MCF 10A (cell line): ENCODE measurements at regions not wholly inside any gene's neighbourhood (a gene's known extent, or its start where the extent isn't known, plus 50 kb on each side); places are given as distances from the start of the nearest gene placed in this dataset.

ENCODE experiments used
- BruUV-seq: library from RNA; stranded (reverse); fragments of 400-500 nt; replicated peaks from 2 replicates; lab custom pipeline; 2021; lab: Mats Ljungman, UMichigan
- CTCF ChIA-PET: fragments of 300-600 bp; sonication (Branson Sonifier 250); formaldehyde crosslinking; extraction: SDS; loops from one replicate; lab custom pipeline; 2021; ENCODE audit warnings: antibody characterized with exemption, inconsistent platforms; lab: Yijun Ruan, JAX
- POLR2A ChIA-PET: fragments of 300-600, 350-650 bp; sonication (Branson Sonifier 250); formaldehyde crosslinking; extraction: SDS; loops from one replicate; lab custom pipeline; 2020; ENCODE audit warnings: antibody characterized with exemption, inconsistent platforms; lab: Yijun Ruan, JAX
- DNase-seq: peaks from one replicate; pipeline ENCODE4 v3.0.0-alpha.2; 2018; ENCODE audit not compliant: unreplicated experiment
- H3K27ac Mint-ChIP-seq: one replicate; pipeline ENCODE4 v1.8.0; 2022; ENCODE audit warnings: mild to moderate bottlenecking, low read depth, mixed read lengths; ENCODE audit not compliant: unreplicated experiment
- H3K27me3 Mint-ChIP-seq: one replicate; pipeline ENCODE4 v1.8.0; 2022; ENCODE audit warnings: mixed read lengths; ENCODE audit not compliant: insufficient read depth, unreplicated experiment
- H3K36me3 Mint-ChIP-seq: one replicate; pipeline ENCODE4 v1.8.0; 2022; ENCODE audit warnings: mild to moderate bottlenecking, moderate library complexity, mixed read lengths; ENCODE audit not compliant: insufficient read depth, unreplicated experiment
- H3K4me1 Mint-ChIP-seq: one replicate; pipeline ENCODE4 v1.8.0; 2022; ENCODE audit warnings: mixed read lengths; ENCODE audit not compliant: insufficient read depth, unreplicated experiment
- H3K4me3 Mint-ChIP-seq: one replicate; pipeline ENCODE4 v1.8.0; 2022; ENCODE audit warnings: mild to moderate bottlenecking, moderate library complexity, mixed read lengths; ENCODE audit not compliant: unreplicated experiment
- H3K9me3 Mint-ChIP-seq: one replicate; pipeline ENCODE4 v1.8.0; 2022; ENCODE audit warnings: mixed read lengths; ENCODE audit not compliant: unreplicated experiment
- CTCF ChIP-seq: fragments of 200-600 bp; IDR thresholded peaks from one replicate; pipeline ENCODE4 v1.8.0; 2022; ENCODE audit warnings: antibody characterized with exemption, mild to moderate bottlenecking; ENCODE audit not compliant: unreplicated experiment
- intact Hi-C: fragments of 100-400 bp; cut with micrococcal nuclease; formaldehyde crosslinking; loops from 2 replicates; pipeline ENCODE4 v1.14.1; 2022

- TF ChIP-seq CTCF = no peak
- no peak overlapping the region for H3K4me3 Mint-ChIP-seq
- no TSS peak for BruUV-seq
- intact Hi-C loops = no loop called here
- no peaks in the 10 kb centered on the region for H3K4me1 Mint-ChIP-seq
- ChIA-PET CTCF (interaction anchor here (0.8 kb wide), 1 partner anchor 138 kb away, joined by 3 read pairs; no protein-coding TSS in a partner anchor), POLR2A (no interaction called here)
- no peak for DNase-seq
- peaks cover 2% of the 10 kb centered on the region for H3K9me3 Mint-ChIP-seq
- H3K27me3 Mint-ChIP-seq = no peaks in the 10 kb centered on the region
- no peaks in the 10 kb centered on the region for H3K36me3 Mint-ChIP-seq
- no peak overlapping the region for H3K27ac Mint-ChIP-seq
Observed at GRCh38 chr3:163935411-163935810, 1142.9 kb downstream of the SI start.

GRCh38 chr3:163929069-163929652, 1149.1 kb downstream of the SI start:
- H3K27ac Mint-ChIP-seq = no peak overlapping the region
- H3K9me3 Mint-ChIP-seq = no peaks in the 10 kb centered on the region
- peaks cover 4% of the 10 kb centered on the region for H3K36me3 Mint-ChIP-seq
- ChIA-PET CTCF (no interaction called here), POLR2A (no interaction called here)
- intact Hi-C loops = no loop called here
- DNase-seq = no peak
- H3K4me3 Mint-ChIP-seq = no peak overlapping the region
- H3K27me3 Mint-ChIP-seq = no peaks in the 10 kb centered on the region
- no peak for TF ChIP-seq CTCF
- peaks cover 11% of the 10 kb centered on the region for H3K4me1 Mint-ChIP-seq
- BruUV-seq = no TSS peak

GRCh38 chr3:163927521-163927920, 1150.8 kb downstream of the SI start:
- Mint-ChIP-seq H3K36me3 (peaks cover 4% of the 10 kb centered on the region), H3K4me3 (no peak overlapping the region), H3K27me3 (no peaks in the 10 kb centered on the region), H3K27ac (no peak overlapping the region), H3K9me3 (no peaks in the 10 kb centered on the region), H3K4me1 (peaks cover 11% of the 10 kb centered on the region)
- ChIA-PET CTCF (interaction anchor here (0.6 kb wide), 1 partner anchor 450 kb away, joined by 3 read pairs; no protein-coding TSS in a partner anchor), POLR2A (no interaction called here)
- no TSS peak for BruUV-seq
- DNase-seq = no peak
- TF ChIP-seq CTCF = no peak
- intact Hi-C loops = no loop called here

GRCh38 chr3:163924600-163924999, 1153.7 kb downstream of the SI start:
- peaks cover 4% of the 10 kb centered on the region for H3K36me3 Mint-ChIP-seq
- no peak for DNase-seq
- H3K27me3 Mint-ChIP-seq = no peaks in the 10 kb centered on the region
- BruUV-seq = no TSS peak
- no peak for TF ChIP-seq CTCF
- ChIA-PET POLR2A (no interaction called here), CTCF (no interaction called here)
- no peaks in the 10 kb centered on the region for H3K9me3 Mint-ChIP-seq
- H3K4me1 Mint-ChIP-seq = peaks cover 11% of the 10 kb centered on the region
- no peak overlapping the region for H3K4me3 Mint-ChIP-seq
- H3K27ac Mint-ChIP-seq = no peak overlapping the region
- intact Hi-C loops = no loop called here
